WI38 (cell line): ENCODE measurements at regions not wholly inside any gene's neighbourhood (a gene's known extent, or its start where the extent isn't known, plus 50 kb on each side); places are given as distances from the start of the nearest gene placed in this dataset.
"Not testable (repeated sequence)": the region's sequence is repeated elsewhere in the genome, so short reads cannot be mapped to it uniquely, and the experiment has no call there.

Source experiments
- H3K4me3 ChIP-seq: 2 replicates; pipeline ENCODE4 v1.5.1; 2011; ENCODE audit warnings: low read depth, mild to moderate bottlenecking, control low read depth, low read length
- TF ChIP-seq, protein P1 (sequence below): IDR thresholded peaks from 2 replicates; pipeline ENCODE4 v1.5.1; 2012; ENCODE audit warnings: low read depth, mild to moderate bottlenecking, control low read depth, low read length

DNA sequence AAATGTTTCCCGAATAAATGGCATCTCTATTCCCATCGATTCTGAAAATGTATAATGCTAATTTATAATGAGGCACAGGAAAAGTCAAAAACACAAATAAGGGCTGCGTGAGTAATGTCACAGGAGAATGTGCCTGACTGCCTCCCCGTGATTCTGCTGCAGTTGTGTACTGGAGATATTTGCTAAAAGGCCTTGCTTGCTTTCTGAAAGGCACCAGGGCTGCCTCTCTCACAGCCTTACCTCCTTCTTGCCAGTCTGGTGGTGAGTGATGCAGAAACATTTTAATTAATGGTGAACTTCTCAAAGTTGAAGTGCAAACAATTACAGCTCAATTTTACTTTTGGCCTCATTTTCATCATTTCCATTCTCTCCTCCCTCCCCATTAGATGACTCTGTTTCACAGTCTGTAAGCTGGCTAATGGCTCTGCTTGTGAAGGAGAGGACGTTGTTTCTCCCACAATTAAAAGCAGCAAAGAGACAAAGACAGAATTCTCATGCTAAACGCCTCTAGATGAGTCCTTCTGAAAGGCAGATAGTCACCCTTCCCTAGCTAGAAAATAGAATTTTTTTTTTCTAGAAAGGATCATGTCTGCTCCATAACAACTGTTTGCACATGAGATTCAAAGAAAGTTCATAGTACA is 377.6 kb downstream of the MDFIC start:
- H3K4me3 ChIP-seq, result no peak overlapping the region
- TF ChIP-seq, protein P1, sequence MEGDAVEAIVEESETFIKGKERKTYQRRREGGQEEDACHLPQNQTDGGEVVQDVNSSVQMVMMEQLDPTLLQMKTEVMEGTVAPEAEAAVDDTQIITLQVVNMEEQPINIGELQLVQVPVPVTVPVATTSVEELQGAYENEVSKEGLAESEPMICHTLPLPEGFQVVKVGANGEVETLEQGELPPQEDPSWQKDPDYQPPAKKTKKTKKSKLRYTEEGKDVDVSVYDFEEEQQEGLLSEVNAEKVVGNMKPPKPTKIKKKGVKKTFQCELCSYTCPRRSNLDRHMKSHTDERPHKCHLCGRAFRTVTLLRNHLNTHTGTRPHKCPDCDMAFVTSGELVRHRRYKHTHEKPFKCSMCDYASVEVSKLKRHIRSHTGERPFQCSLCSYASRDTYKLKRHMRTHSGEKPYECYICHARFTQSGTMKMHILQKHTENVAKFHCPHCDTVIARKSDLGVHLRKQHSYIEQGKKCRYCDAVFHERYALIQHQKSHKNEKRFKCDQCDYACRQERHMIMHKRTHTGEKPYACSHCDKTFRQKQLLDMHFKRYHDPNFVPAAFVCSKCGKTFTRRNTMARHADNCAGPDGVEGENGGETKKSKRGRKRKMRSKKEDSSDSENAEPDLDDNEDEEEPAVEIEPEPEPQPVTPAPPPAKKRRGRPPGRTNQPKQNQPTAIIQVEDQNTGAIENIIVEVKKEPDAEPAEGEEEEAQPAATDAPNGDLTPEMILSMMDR, result no peak

DNA sequence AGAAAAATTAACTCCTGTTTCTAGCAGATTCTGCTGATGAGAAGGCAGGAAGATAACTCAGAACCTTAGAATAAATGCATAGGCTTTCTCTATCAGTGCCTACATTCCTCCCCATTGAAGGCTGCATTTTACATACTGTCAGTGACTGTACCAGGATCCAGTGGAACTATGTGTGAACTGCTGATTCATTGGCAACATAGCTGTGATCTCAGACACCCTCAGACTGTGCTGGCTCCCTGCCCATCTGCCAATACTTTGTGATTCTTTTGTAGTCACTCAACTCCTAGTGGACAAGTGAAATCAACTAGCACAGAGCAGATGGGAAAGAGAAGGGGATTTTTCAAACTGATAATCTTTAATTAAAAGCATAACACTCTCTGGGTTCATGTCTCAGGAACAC is 375.8 kb downstream of the MDFIC start:
- no peak overlapping the region for H3K4me3 ChIP-seq
- TF ChIP-seq, protein P1, result no peak

DNA sequence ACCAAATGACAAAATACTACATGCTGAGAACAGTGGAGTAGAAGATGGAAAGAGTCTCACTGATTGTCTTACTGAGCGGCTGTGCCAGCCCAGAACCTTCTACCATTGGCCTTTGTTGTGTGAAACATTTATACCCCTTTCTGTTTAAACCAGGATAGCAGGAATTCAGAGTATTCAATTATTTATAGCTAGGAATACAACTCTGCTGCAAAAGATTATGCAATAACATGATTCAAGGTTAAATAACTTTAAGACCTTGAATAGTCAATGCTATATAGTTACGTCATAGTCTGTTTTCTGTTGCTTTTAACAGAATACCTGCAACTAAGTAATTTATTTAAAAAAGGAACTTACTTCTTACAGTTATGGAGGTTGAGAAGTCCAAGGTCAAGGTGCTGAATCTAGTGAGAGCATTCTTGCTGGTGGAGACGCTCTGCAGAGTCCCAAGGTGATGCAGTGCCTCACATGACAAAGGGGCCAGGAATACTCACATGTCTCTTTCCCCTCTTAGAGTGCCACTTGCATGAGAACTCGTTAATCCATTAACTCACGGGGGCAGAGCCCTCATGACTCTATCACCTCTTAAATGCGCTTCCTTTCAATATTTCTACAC is 371.8 kb downstream of the MDFIC start:
- TF ChIP-seq, protein P1, result no peak
- no peak overlapping the region for H3K4me3 ChIP-seq

DNA sequence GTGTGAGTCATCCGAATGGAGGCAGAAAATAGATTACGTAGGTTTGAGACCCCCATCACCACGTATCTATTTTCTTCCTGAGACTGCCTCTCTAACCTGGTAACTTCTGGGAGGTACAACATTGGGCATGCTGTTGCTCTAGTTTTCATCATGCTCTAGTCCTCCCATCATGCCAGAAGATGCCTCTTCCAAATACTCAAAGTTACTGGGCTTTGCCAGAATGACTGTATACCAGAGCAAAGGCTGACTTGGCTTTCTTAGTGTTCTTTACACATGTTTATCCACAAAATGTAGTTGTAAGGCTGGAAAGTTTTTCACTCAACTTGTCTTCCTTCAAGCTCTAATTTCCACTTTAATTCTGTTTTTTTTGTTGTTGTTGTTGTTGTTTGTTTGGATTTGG is 370.5 kb downstream of the MDFIC start:
- TF ChIP-seq, protein P1, result no peak

DNA sequence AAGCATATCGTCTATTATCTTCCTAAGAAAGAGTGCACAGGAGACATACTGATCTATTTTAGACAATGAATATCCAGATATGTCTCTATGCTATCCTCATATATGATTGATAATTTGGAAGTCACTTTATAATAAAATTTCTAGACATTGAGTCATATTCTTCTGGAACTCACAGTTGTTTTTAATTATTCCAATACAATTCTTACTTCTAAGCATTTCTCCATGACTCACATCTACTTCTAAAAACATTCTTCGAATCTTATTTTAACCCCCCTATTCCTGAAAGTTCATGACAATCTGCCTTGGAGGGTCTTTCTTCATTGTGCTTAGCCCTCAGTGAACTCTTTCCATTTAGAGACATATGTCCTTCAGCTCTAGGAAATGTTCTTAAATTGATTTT is 368.1 kb downstream of the MDFIC start:
- H3K4me3 ChIP-seq, result no peak overlapping the region
- TF ChIP-seq, protein P1, result no peak

More for the DNA sequence above, 370.5 kb downstream of the MDFIC start:
- no peak overlapping the region for H3K4me3 ChIP-seq

DNA sequence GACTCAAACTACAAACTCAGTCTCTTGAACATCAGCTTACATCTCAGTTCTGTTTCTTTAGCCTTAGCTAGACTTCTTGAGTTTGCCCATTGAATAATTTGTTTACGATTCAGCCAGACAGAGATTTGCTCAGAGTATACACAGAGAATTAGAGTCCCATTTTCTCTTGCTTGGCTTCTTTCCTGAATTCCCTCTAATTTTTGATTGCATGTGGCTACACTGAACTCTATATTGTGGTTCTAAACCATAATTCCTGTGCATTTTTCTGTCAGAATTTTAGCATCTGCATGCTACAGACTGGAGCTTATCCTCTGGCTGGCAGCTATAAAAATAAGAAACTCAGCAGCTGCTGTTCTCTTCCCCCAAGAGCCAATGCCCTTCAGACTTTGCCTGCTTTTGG is 354.9 kb downstream of the MDFIC start:
- no peak overlapping the region for H3K4me3 ChIP-seq
- TF ChIP-seq, protein P1, result no peak

DNA sequence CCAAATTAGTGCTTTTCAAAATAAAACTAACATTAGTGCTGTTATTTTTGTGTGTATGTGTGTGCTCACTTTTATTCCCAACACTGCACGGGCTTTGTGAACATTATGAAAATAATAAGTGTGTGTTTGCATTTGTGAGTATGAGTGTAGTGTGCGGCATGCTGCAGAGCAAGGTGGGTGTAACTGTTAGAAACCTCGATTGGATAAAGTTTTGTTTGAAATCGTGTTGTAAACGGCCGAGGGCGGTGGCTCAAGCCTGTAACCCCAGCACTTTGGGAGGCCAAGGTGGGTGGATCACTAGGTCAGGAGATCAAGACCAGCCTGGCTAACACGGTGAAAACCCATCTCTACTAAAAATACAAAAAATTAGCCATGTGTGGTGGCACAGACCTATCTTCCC is 352.0 kb downstream of the MDFIC start:
- not testable (repeated sequence) for H3K4me3 ChIP-seq
